ENCODE measurements at regions not wholly inside any gene's neighbourhood (a gene's known extent, or its start where the extent isn't known, plus 50 kb on each side); places are given as distances from the start of the nearest gene placed in this dataset.

DNA sequence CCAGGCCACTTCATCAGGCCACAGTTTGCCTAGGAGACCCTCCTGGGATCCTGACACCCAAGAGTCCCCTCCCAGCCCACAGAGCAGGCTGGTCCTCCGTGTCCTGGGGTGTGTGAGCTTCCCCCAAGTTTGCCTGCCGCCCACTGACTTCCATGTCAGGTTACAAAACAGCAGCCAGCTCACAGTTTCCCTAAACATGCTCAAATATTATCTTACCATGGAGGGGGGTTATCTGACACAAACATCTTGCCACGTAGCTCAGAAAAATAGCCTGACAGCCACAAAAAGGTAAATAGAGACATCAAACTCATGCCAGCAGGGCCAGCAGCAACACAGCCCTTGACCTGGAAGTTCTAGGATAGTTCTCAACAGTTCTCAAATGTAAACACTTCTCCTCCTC is 346.5 kb downstream of the TNS1 start:
- no peak for TF ChIP-seq EZH2 (IDR thresholded peaks at IDR 0.05; ENCODE audit: borderline replicate concordance, low read depth, low read length, poor library complexity, severe bottlenecking)
- TF ChIP-seq CTCF (conservative IDR thresholded peaks at IDR 0.05; ENCODE audit: low read depth, low read length) = no peak
- no peaks in the 10 kb centered on the region for H3K27me3 ChIP-seq (replicated peaks; ENCODE audit: insufficient read depth, low read depth, low read length, poor library complexity)
- BruUV-seq (replicated peaks) = no TSS peak
- no peak for DNase-seq (ENCODE audit: low spot score)
- peaks cover 8% of the 10 kb centered on the region for H3K4me1 ChIP-seq (ENCODE audit: insufficient read depth, low read length, poor library complexity, severe bottlenecking)
- intact Hi-C loops (cut with micrococcal nuclease; ENCODE audit: unreplicated experiment) = no loop called here
- no peak overlapping the region for H3K27ac ChIP-seq (ENCODE audit: low read depth, low read length, poor library complexity, severe bottlenecking)
- no peaks in the 10 kb centered on the region for H3K9me3 ChIP-seq (ENCODE audit: low read depth, low read length, poor library complexity, severe bottlenecking)
- H3K36me3 ChIP-seq (ENCODE audit: insufficient read depth, low read length, poor library complexity, severe bottlenecking) = no peaks in the 10 kb centered on the region
- no peak overlapping the region for H3K4me3 ChIP-seq (ENCODE audit: low read depth, low read length, poor library complexity, severe bottlenecking)
- POLR2A ChIA-PET (ENCODE audit: low non-redundant PET) = no interaction called here
- CTCF ChIA-PET = no interaction called here

- POLR2A ChIA-PET (ENCODE audit: low non-redundant PET) = no interaction called here
- TF ChIP-seq EZH2 (IDR thresholded peaks at IDR 0.05; ENCODE audit: borderline replicate concordance, low read depth, low read length, poor library complexity, severe bottlenecking) (no peak), CTCF (conservative IDR thresholded peaks at IDR 0.05; ENCODE audit: low read depth, low read length) (no peak)
- intact Hi-C loops (cut with micrococcal nuclease; ENCODE audit: unreplicated experiment) = no loop called here
- Histone ChIP-seq H3K27ac (ENCODE audit: low read depth, low read length, poor library complexity, severe bottlenecking) (no peak overlapping the region), H3K9me3 (ENCODE audit: low read depth, low read length, poor library complexity, severe bottlenecking) (no peaks in the 10 kb centered on the region), H3K4me3 (ENCODE audit: low read depth, low read length, poor library complexity, severe bottlenecking) (no peak overlapping the region), H3K27me3 (replicated peaks; ENCODE audit: insufficient read depth, low read depth, low read length, poor library complexity) (no peaks in the 10 kb centered on the region), H3K4me1 (ENCODE audit: insufficient read depth, low read length, poor library complexity, severe bottlenecking) (peaks cover 8% of the 10 kb centered on the region), H3K36me3 (ENCODE audit: insufficient read depth, low read length, poor library complexity, severe bottlenecking) (no peaks in the 10 kb centered on the region)
- no peak for DNase-seq (ENCODE audit: low spot score)
- BruUV-seq (replicated peaks) = no TSS peak
- CTCF ChIA-PET = no interaction called here
Measured at GRCh38 chr2:217655651-217656050, 347.1 kb downstream of the TNS1 start.

- intact Hi-C loops (cut with micrococcal nuclease; ENCODE audit: unreplicated experiment) = loop anchor here (5.0 kb wide), 1 partner anchor 103 kb away; no protein-coding TSS in a partner anchor
- CTCF ChIA-PET = no interaction called here
- Histone ChIP-seq H3K36me3 (ENCODE audit: insufficient read depth, low read length, poor library complexity, severe bottlenecking) (no peaks in the 10 kb centered on the region), H3K4me1 (ENCODE audit: insufficient read depth, low read length, poor library complexity, severe bottlenecking) (peaks cover 8% of the 10 kb centered on the region), H3K27me3 (replicated peaks; ENCODE audit: insufficient read depth, low read depth, low read length, poor library complexity) (no peaks in the 10 kb centered on the region), H3K9me3 (ENCODE audit: low read depth, low read length, poor library complexity, severe bottlenecking) (no peaks in the 10 kb centered on the region), H3K4me3 (ENCODE audit: low read depth, low read length, poor library complexity, severe bottlenecking) (no peak overlapping the region), H3K27ac (ENCODE audit: low read depth, low read length, poor library complexity, severe bottlenecking) (no peak overlapping the region)
- BruUV-seq (replicated peaks) = no TSS peak
- no peak for TF ChIP-seq EZH2 (IDR thresholded peaks at IDR 0.05; ENCODE audit: borderline replicate concordance, low read depth, low read length, poor library complexity, severe bottlenecking)
- no peak for TF ChIP-seq CTCF (conservative IDR thresholded peaks at IDR 0.05; ENCODE audit: low read depth, low read length)
- no peak for DNase-seq (ENCODE audit: low spot score)
- POLR2A ChIA-PET (ENCODE audit: low non-redundant PET) = no interaction called here
Measured at GRCh38 chr2:217654168-217654567, 348.6 kb downstream of the TNS1 start.
